WTC11 (cell line): ENCODE measurements at regions not wholly inside any gene's neighbourhood (a gene's known extent, or its start where the extent isn't known, plus 50 kb on each side); places are given as distances from the start of the nearest gene placed in this dataset.

Experiments used
- ATAC-seq: fragments of 200-7000 bp; cut with Tn5 transposase; 2 replicates; pipeline ENCODE4 v1.10.0; 2021; ENCODE audit warnings: mild to moderate bottlenecking, moderate library complexity
- CTCF ChIA-PET: fragments of 300-600 bp; sonication (Branson Sonifier 250); formaldehyde crosslinking; loops from one replicate; lab custom pipeline; 2021; ENCODE audit warnings: antibody characterized with exemption; lab: Charles Lee
- POLR2A ChIA-PET: fragments of 350-600 bp; sonication (Branson Sonifier 250); formaldehyde crosslinking; loops from one replicate; lab custom pipeline; 2021; ENCODE audit warnings: antibody characterized with exemption; lab: Charles Lee
- DNase-seq: peaks from one replicate; pipeline ENCODE4 v3.0.0; 2021; ENCODE audit warnings: low spot score
- H3K27ac Mint-ChIP-seq: 2 replicates; pipeline ENCODE4 v1.8.0; 2021; ENCODE audit warnings: mixed read lengths
- H3K27me3 Mint-ChIP-seq: 2 replicates; pipeline ENCODE4 v1.8.0; 2021; ENCODE audit warnings: low read depth, mild to moderate bottlenecking, moderate library complexity, mixed read lengths
- H3K36me3 Mint-ChIP-seq: 2 replicates; pipeline ENCODE4 v1.8.0; 2021; ENCODE audit warnings: mixed read lengths
- H3K4me1 Mint-ChIP-seq: 2 replicates; pipeline ENCODE4 v1.8.0; 2022; ENCODE audit warnings: mixed read lengths
- H3K4me3 Mint-ChIP-seq: 2 replicates; pipeline ENCODE4 v1.8.0; 2021; ENCODE audit warnings: mild to moderate bottlenecking, moderate library complexity, mixed read lengths
- H3K9me3 Mint-ChIP-seq: 2 replicates; pipeline ENCODE4 v1.8.0; 2021; ENCODE audit warnings: mixed read lengths
- ESRRA ChIP-seq: sonication (generic); formaldehyde crosslinking; IDR thresholded peaks from 2 replicates; pipeline ENCODE4 v1.8.1; 2022; ENCODE audit warnings: mild to moderate bottlenecking, missing genetic modification reagents, borderline replicate concordance
- FOXJ3 ChIP-seq: sonication (generic); formaldehyde crosslinking; IDR thresholded peaks from 2 replicates; pipeline ENCODE4 v1.9.0; 2021; ENCODE audit warnings: missing genetic modification reagents, mild to moderate bottlenecking, borderline replicate concordance
- GABPB1 ChIP-seq: sonication (generic); formaldehyde crosslinking; IDR thresholded peaks from 2 replicates; pipeline ENCODE4 v1.8.1; 2023; ENCODE audit warnings: mild to moderate bottlenecking, missing genetic modification reagents
- MYBL2 ChIP-seq: sonication (generic); formaldehyde crosslinking; IDR thresholded peaks from 2 replicates; pipeline ENCODE4 v1.8.1; 2023; ENCODE audit warnings: mild to moderate bottlenecking, moderate library complexity, missing genetic modification reagents
- NFYB ChIP-seq: sonication (generic); formaldehyde crosslinking; conservative IDR thresholded peaks from 2 replicates; pipeline ENCODE4 v1.8.0; 2022; ENCODE audit warnings: low read depth, missing genetic modification reagents
- OVOL2 ChIP-seq: fragments of 250-450 bp; sonication (Bioruptor Pico); IDR thresholded peaks from 2 replicates; pipeline ENCODE4 v1.9.0; 2021; ENCODE audit warnings: mild to moderate bottlenecking, borderline replicate concordance
- SMAD3 ChIP-seq: sonication (generic); formaldehyde crosslinking; IDR thresholded peaks from 2 replicates; pipeline ENCODE4 v1.8.0; 2022; ENCODE audit warnings: missing genetic modification reagents, mild to moderate bottlenecking, borderline replicate concordance
- TEAD4 ChIP-seq: sonication (generic); formaldehyde crosslinking; IDR thresholded peaks from 2 replicates; pipeline ENCODE4 v1.8.0; 2022; ENCODE audit warnings: mild to moderate bottlenecking, missing genetic modification reagents
- ZNF121 ChIP-seq: sonication (generic); formaldehyde crosslinking; IDR thresholded peaks from 2 replicates; pipeline ENCODE4 v1.8.0; 2023; ENCODE audit warnings: missing genetic modification reagents
- TF ChIP-seq, protein P1 (sequence below): sonication (generic); formaldehyde crosslinking; IDR thresholded peaks from 2 replicates; pipeline ENCODE4 v1.8.0; 2023; ENCODE audit warnings: mild to moderate bottlenecking, missing genetic modification reagents
- TF ChIP-seq, protein P2 (sequence below): fragments of 250-450 bp; sonication (Bioruptor Pico); IDR thresholded peaks from 2 replicates; pipeline ENCODE4 v1.8.0; 2021; ENCODE audit warnings: mild to moderate bottlenecking
- TF ChIP-seq, protein P3 (sequence below): sonication (generic); formaldehyde crosslinking; IDR thresholded peaks from 2 replicates; pipeline ENCODE4 v1.8.0; 2023; ENCODE audit warnings: missing genetic modification reagents, mild to moderate bottlenecking, borderline replicate concordance
- TF ChIP-seq, protein P4 (sequence below): sonication (generic); formaldehyde crosslinking; IDR thresholded peaks from 2 replicates; pipeline ENCODE4 v1.8.1; 2022; ENCODE audit warnings: mild to moderate bottlenecking, missing genetic modification reagents, moderate library complexity, borderline replicate concordance

DNA sequence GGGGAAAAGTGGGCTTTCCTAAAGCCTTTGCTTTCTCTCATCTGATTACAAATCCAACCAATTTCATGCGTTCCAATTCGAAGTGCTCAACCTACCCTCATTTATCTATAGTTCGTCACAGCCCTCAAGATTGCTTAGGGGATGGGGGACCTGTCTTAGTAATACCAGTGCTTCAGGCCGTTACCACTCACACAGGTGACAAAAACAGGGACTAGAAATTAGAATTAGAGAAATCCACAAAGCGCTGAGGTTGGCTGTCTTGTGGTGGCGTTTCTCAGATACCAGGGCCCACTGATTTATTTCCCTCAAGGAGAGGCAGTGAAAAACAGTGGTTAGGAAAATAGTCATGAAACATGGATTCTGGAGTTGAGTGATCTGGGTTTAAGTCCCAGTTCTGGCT, 121.6 kb upstream of the SPACA1 start:
- Mint-ChIP-seq H3K9me3 (no peaks in the 10 kb centered on the region), H3K4me1 (peaks cover 9% of the 10 kb centered on the region), H3K36me3 (no peaks in the 10 kb centered on the region), H3K27me3 (no peaks in the 10 kb centered on the region; the same call in 1 of the 2 replicates), H3K4me3 (no peak overlapping the region), H3K27ac (no peak overlapping the region)
- ChIA-PET CTCF (interaction anchor here (1.2 kb wide), 1 partner anchor 567 kb away, joined by 3 read pairs; no protein-coding TSS in a partner anchor), POLR2A (no interaction called here)
- ATAC-seq (no peak), DNase-seq (no peak)
- no peak for TF ChIP-seq ZNF121

DNA sequence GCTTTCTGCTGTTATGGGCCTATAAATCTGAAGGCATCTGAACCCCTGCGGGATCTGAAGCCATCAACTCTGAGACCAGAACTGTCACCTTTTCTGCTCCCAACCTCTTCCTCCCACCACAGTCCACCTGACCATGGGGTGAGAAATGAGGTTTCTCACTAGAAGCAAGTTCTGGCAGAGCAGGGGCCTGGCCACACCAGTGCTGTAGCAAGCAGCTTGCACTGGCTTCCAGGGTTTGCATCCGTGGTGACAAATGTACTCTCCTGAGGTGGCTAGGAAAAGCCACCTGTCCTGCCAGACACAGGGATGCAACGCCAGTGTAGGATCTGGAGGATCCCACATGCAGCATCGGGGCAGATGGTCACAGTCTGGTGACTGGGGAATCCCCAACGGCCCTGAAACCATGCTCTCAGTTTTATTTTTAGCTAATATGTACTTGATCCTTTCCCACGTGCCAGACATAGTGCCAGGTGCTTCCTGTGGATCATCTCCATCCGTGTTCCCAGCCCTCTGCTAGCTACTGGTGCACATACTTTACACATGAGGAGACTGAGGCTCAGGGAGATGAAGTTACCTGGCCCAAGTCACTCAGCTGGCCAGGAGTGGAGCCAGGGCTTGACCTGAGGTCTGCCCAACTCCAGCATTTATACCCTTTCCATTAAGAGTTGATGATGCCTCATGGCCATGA, 122.1 kb upstream of the SPACA1 start:
- no peak for TF ChIP-seq FOXJ3 (CRISPR knock-in tag)
- TF ChIP-seq, protein P1, sequence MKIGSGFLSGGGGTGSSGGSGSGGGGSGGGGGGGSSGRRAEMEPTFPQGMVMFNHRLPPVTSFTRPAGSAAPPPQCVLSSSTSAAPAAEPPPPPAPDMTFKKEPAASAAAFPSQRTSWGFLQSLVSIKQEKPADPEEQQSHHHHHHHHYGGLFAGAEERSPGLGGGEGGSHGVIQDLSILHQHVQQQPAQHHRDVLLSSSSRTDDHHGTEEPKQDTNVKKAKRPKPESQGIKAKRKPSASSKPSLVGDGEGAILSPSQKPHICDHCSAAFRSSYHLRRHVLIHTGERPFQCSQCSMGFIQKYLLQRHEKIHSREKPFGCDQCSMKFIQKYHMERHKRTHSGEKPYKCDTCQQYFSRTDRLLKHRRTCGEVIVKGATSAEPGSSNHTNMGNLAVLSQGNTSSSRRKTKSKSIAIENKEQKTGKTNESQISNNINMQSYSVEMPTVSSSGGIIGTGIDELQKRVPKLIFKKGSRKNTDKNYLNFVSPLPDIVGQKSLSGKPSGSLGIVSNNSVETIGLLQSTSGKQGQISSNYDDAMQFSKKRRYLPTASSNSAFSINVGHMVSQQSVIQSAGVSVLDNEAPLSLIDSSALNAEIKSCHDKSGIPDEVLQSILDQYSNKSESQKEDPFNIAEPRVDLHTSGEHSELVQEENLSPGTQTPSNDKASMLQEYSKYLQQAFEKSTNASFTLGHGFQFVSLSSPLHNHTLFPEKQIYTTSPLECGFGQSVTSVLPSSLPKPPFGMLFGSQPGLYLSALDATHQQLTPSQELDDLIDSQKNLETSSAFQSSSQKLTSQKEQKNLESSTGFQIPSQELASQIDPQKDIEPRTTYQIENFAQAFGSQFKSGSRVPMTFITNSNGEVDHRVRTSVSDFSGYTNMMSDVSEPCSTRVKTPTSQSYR = no peak
- TF ChIP-seq OVOL2 (CRISPR knock-in tag) = no peak
- TF ChIP-seq, protein P2, sequence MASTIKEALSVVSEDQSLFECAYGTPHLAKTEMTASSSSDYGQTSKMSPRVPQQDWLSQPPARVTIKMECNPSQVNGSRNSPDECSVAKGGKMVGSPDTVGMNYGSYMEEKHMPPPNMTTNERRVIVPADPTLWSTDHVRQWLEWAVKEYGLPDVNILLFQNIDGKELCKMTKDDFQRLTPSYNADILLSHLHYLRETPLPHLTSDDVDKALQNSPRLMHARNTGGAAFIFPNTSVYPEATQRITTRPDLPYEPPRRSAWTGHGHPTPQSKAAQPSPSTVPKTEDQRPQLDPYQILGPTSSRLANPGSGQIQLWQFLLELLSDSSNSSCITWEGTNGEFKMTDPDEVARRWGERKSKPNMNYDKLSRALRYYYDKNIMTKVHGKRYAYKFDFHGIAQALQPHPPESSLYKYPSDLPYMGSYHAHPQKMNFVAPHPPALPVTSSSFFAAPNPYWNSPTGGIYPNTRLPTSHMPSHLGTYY = no peak
- TF ChIP-seq SMAD3 (CRISPR knock-in tag) = no peak
- TF ChIP-seq MYBL2 (CRISPR knock-in tag) = no peak
- no peak for TF ChIP-seq TEAD4 (CRISPR knock-in tag)
- no peak for TF ChIP-seq ESRRA (CRISPR knock-in tag)
- TF ChIP-seq, protein P3, sequence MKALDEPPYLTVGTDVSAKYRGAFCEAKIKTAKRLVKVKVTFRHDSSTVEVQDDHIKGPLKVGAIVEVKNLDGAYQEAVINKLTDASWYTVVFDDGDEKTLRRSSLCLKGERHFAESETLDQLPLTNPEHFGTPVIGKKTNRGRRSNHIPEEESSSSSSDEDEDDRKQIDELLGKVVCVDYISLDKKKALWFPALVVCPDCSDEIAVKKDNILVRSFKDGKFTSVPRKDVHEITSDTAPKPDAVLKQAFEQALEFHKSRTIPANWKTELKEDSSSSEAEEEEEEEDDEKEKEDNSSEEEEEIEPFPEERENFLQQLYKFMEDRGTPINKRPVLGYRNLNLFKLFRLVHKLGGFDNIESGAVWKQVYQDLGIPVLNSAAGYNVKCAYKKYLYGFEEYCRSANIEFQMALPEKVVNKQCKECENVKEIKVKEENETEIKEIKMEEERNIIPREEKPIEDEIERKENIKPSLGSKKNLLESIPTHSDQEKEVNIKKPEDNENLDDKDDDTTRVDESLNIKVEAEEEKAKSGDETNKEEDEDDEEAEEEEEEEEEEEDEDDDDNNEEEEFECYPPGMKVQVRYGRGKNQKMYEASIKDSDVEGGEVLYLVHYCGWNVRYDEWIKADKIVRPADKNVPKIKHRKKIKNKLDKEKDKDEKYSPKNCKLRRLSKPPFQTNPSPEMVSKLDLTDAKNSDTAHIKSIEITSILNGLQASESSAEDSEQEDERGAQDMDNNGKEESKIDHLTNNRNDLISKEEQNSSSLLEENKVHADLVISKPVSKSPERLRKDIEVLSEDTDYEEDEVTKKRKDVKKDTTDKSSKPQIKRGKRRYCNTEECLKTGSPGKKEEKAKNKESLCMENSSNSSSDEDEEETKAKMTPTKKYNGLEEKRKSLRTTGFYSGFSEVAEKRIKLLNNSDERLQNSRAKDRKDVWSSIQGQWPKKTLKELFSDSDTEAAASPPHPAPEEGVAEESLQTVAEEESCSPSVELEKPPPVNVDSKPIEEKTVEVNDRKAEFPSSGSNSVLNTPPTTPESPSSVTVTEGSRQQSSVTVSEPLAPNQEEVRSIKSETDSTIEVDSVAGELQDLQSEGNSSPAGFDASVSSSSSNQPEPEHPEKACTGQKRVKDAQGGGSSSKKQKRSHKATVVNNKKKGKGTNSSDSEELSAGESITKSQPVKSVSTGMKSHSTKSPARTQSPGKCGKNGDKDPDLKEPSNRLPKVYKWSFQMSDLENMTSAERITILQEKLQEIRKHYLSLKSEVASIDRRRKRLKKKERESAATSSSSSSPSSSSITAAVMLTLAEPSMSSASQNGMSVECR (CRISPR knock-in tag) = no peak
- no peak for TF ChIP-seq GABPB1
- no peak for TF ChIP-seq NFYB (CRISPR knock-in tag)
- TF ChIP-seq, protein P4, sequence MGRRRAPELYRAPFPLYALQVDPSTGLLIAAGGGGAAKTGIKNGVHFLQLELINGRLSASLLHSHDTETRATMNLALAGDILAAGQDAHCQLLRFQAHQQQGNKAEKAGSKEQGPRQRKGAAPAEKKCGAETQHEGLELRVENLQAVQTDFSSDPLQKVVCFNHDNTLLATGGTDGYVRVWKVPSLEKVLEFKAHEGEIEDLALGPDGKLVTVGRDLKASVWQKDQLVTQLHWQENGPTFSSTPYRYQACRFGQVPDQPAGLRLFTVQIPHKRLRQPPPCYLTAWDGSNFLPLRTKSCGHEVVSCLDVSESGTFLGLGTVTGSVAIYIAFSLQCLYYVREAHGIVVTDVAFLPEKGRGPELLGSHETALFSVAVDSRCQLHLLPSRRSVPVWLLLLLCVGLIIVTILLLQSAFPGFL = no peak
- TF ChIP-seq, all 79 proteins: peak for 0
- Mint-ChIP-seq H3K4me1 (peaks cover 9% of the 10 kb centered on the region), H3K4me3 (no peak overlapping the region), H3K9me3 (peaks cover 5% of the 10 kb centered on the region; the same call in 1 of the 2 replicates), H3K36me3 (no peaks in the 10 kb centered on the region), H3K27ac (no peak overlapping the region), H3K27me3 (no peaks in the 10 kb centered on the region; the same call in 1 of the 2 replicates)
- ChIA-PET POLR2A (no interaction called here), CTCF (interaction anchor here (1.2 kb wide), 1 partner anchor 567 kb away, joined by 3 read pairs; no protein-coding TSS in a partner anchor)
- DNase-seq (no peak), ATAC-seq (no peak)
